ENCODE measurements at regions not wholly inside any gene's neighbourhood (a gene's known extent, or its start where the extent isn't known, plus 50 kb on each side); places are given as distances from the start of the nearest gene placed in this dataset.
"Not testable (repeated sequence)": the region's sequence is repeated elsewhere in the genome, so short reads cannot be mapped to it uniquely, and the experiment has no call there.

DNA sequence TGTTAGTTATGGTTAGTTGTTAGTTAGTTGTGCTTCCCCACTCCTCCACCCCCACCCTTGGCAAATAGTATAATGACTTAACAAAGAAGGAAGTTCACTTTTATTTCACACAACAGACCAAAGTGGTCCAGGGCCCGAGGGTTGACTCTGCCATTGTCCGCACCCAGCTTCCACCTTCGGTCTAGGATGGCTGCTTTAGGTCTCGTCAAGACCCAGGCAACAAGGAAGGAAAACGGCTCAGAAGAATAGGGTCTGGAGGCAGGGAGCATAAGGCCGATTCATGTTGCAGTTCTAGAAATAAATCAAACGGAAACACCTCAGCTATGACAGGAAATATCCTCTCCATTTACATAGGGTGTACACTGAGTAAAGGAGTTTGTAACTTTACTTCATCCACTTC, 206.0 kb upstream of the CXCR4 start:
- H3K4me3 ChIP-seq (ENCODE audit: control insufficient read depth, low read depth, low read length), result no peak overlapping the region
- TF ChIP-seq CTCF (conservative IDR thresholded peaks at IDR 0.05; ENCODE audit: control insufficient read depth, insufficient read depth, low read depth, low read length), result no peak
- no peak for DNase-seq (ENCODE audit: low read depth)

GRCh38 chr2:136323195-136323594, 205.2 kb upstream of the CXCR4 start:
- H3K4me3 ChIP-seq (ENCODE audit: control insufficient read depth, low read depth, low read length), result no peak overlapping the region
- no peak for TF ChIP-seq CTCF (conservative IDR thresholded peaks at IDR 0.05; ENCODE audit: control insufficient read depth, insufficient read depth, low read depth, low read length)
- DNase-seq (ENCODE audit: low read depth), result no peak

DNA sequence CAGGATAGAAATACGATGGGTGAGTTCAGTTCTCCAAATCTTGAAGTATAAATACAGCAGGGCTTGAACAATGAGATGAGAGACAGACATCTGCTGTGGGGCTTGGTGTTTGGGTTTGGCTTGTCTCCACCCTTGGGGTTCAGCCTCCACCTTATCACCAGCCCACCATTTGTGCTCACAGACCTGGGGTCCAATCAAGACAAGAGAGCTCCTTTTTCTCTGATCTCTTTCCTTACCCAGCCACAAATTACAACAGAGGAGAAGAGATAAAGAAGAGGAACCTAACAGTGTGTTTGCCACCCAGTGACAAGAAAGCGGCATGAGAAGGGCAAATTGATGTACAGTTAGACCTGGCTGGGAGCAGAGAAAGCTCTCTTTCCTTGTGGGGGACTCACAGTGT, 204.5 kb upstream of the CXCR4 start:
- TF ChIP-seq CTCF (conservative IDR thresholded peaks at IDR 0.05; ENCODE audit: control insufficient read depth, insufficient read depth, low read depth, low read length), result no peak
- DNase-seq (ENCODE audit: low read depth), result no peak
- no peak overlapping the region for H3K4me3 ChIP-seq (ENCODE audit: control insufficient read depth, low read depth, low read length)

GRCh38 chr2:136319651-136320050, 201.7 kb upstream of the CXCR4 start:
- no peak overlapping the region for H3K4me3 ChIP-seq (ENCODE audit: control insufficient read depth, low read depth, low read length)
- no peak for DNase-seq (ENCODE audit: low read depth)
- TF ChIP-seq CTCF (conservative IDR thresholded peaks at IDR 0.05; ENCODE audit: control insufficient read depth, insufficient read depth, low read depth, low read length), result no peak

DNA sequence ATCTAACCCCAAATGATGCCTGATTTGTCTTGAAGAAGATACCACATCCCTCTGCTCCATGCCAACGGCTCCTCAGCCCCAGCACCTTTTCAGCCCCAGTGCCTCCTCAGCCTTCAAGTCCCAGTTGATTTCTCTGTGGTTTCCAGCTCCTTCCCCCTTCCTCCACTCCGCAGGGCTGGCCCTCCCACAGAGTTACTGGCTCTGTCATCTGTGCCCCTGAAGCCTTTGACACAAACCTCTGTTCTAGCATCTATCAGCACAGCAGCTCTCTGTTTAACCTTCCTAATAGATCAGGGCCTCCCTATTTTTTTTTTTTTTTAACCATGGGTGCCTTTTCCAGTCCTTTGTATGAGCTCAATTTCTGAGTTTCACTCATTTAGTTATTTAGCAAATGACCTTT, 201.3 kb upstream of the CXCR4 start:
- H3K4me3 ChIP-seq (ENCODE audit: control insufficient read depth, low read depth, low read length), result no peak overlapping the region
- no peak for DNase-seq (ENCODE audit: low read depth)
- no peak for TF ChIP-seq CTCF (conservative IDR thresholded peaks at IDR 0.05; ENCODE audit: control insufficient read depth, insufficient read depth, low read depth, low read length)

DNA sequence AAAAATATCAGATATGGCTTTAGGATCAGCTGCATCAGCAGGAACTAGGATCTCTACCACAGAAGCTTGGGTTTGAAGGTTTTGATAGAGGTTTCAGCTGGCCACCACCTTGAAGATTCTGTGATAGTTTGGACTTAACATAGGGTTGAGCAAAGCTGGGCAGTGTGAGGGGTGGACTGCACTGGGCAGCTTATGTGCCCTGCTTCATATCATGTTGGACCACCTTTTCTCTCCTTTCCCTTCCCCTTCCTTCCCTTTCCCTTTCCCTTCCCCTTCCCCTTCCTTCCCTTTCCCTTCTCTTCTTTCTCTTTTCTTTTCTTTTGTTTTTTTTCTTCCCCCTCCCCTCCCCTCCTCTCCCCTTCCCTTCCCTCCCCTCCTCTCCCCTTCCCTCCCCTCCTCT, 196.3 kb upstream of the CXCR4 start:
- DNase-seq (ENCODE audit: low read depth), result no peak
- no peak overlapping the region for H3K4me3 ChIP-seq (ENCODE audit: control insufficient read depth, low read depth, low read length)
- TF ChIP-seq CTCF (conservative IDR thresholded peaks at IDR 0.05; ENCODE audit: control insufficient read depth, insufficient read depth, low read depth, low read length), result no peak

- not testable (repeated sequence) for H3K4me3 ChIP-seq (ENCODE audit: control insufficient read depth, low read depth, low read length); DNase-seq (ENCODE audit: low read depth)
Observed at GRCh38 chr2:136312568-136312967, 194.6 kb upstream of the CXCR4 start.

Data from fibroblast of mammary gland (primary cell).